HEK293 (cell line): ENCODE measurements at regions not wholly inside any gene's neighbourhood (a gene's known extent, or its start where the extent isn't known, plus 50 kb on each side); places are given as distances from the start of the nearest gene placed in this dataset.

Source experiments
- CTCF ChIA-PET: fragments of 350-600 bp; formaldehyde crosslinking; extraction: SDS; loops from one replicate; lab custom pipeline; 2021; ENCODE audit warnings: antibody characterized with exemption; lab: Yijun Ruan, JAX
- POLR2A ChIA-PET: fragments of 300-600 bp; formaldehyde crosslinking; extraction: SDS; loops from one replicate; lab custom pipeline; 2020; ENCODE audit warnings: antibody characterized with exemption, inconsistent platforms; lab: Yijun Ruan, JAX
- H3K27ac ChIP-seq: fragments of 200-500 bp; sonication (Bioruptor generic); 2 replicates; pipeline ENCODE4 v1.5.1; 2014; ENCODE audit warnings: low read depth, low read length, control low read depth, inconsistent platforms; ENCODE audit errors: extremely low read depth
- H3K36me3 ChIP-seq, 2 experiments: fragments of 200-500 bp in 1 of 2; sonication (Bioruptor generic) in 1 of 2; 1 replicate in 1 of 2; 2 replicates in 1 of 2; pipeline ENCODE4 v1.5.1; 2014 to 2017; ENCODE audit warnings: inconsistent platforms in 2 of 2, low read length in 2 of 2; ENCODE audit not compliant: control insufficient read depth in 2 of 2, insufficient read depth in 1 of 2
- H3K4me1 ChIP-seq: fragments of 200-500 bp; sonication (Bioruptor generic); 2 replicates; pipeline ENCODE4 v1.5.1; 2014; ENCODE audit warnings: mild to moderate bottlenecking, low read length, inconsistent platforms; ENCODE audit not compliant: control insufficient read depth, insufficient read depth
- H3K4me3 ChIP-seq: 2 replicates; pipeline ENCODE4 v1.5.1; 2011; ENCODE audit warnings: low read depth, mild to moderate bottlenecking, control low read depth, low read length, moderate library complexity
- H3K9me3 ChIP-seq: fragments of 200-500 bp; sonication (Bioruptor generic); 2 replicates; pipeline ENCODE4 v1.5.1; 2014; ENCODE audit warnings: low read depth, low read length, inconsistent platforms; ENCODE audit not compliant: control insufficient read depth, insufficient read depth
- CTCF ChIP-seq: fragments of 450-650 bp; formaldehyde crosslinking; IDR thresholded peaks from 2 replicates; pipeline ENCODE4 v1.5.1; 2016; ENCODE audit warnings: missing biosample characterization, missing genetic modification characterization
- GLI4 ChIP-seq: fragments of 450-650 bp; formaldehyde crosslinking; IDR thresholded peaks from 2 replicates; pipeline ENCODE4 v1.5.1; 2016; ENCODE audit warnings: missing biosample characterization, missing genetic modification characterization
- HIC1 ChIP-seq: fragments of 450-650 bp; formaldehyde crosslinking; IDR thresholded peaks from 2 replicates; pipeline ENCODE4 v1.5.1; 2016; ENCODE audit warnings: missing biosample characterization, missing genetic modification characterization
- KLF9 ChIP-seq: fragments of 450-650 bp; formaldehyde crosslinking; IDR thresholded peaks from 2 replicates; pipeline ENCODE4 v1.5.1; 2016; ENCODE audit warnings: missing biosample characterization, missing genetic modification characterization, low read depth
- SCRT2 ChIP-seq: fragments of 450-650 bp; formaldehyde crosslinking; IDR thresholded peaks from 2 replicates; pipeline ENCODE4 v1.5.1; 2016; ENCODE audit warnings: missing biosample characterization, missing genetic modification characterization
- SETDB1 ChIP-seq: IDR thresholded peaks from one replicate; pipeline ENCODE4 v1.6.1; 2017; ENCODE audit warnings: mild to moderate bottlenecking, low read length, moderate library complexity, mixed read lengths; ENCODE audit not compliant: insufficient read length
- ZBTB1 ChIP-seq: fragments of 450-650 bp; formaldehyde crosslinking; IDR thresholded peaks from 2 replicates; pipeline ENCODE4 v1.5.1; 2016; ENCODE audit warnings: missing biosample characterization, missing genetic modification characterization
- ZBTB17 ChIP-seq: fragments of 450-650 bp; formaldehyde crosslinking; IDR thresholded peaks from 2 replicates; pipeline ENCODE4 v1.5.1; 2016; ENCODE audit warnings: missing biosample characterization, missing genetic modification characterization
- ZBTB6 ChIP-seq: fragments of 450-650 bp; formaldehyde crosslinking; IDR thresholded peaks from 2 replicates; pipeline ENCODE4 v1.5.1; 2017; ENCODE audit warnings: missing biosample characterization, missing genetic modification characterization
- ZNF112 ChIP-seq: fragments of 450-650 bp; formaldehyde crosslinking; IDR thresholded peaks from 2 replicates; pipeline ENCODE4 v1.5.0; 2017; ENCODE audit warnings: missing biosample characterization, missing genetic modification characterization
- ZNF155 ChIP-seq: fragments of 450-650 bp; formaldehyde crosslinking; IDR thresholded peaks from 2 replicates; pipeline ENCODE4 v1.5.1; 2016; ENCODE audit warnings: missing biosample characterization, missing genetic modification characterization
- ZNF184 ChIP-seq: fragments of 450-650 bp; IDR thresholded peaks from 2 replicates; pipeline ENCODE4 v1.5.1; 2018; ENCODE audit warnings: missing biosample characterization, mild to moderate bottlenecking, missing genetic modification characterization
- ZNF19 ChIP-seq: fragments of 450-650 bp; formaldehyde crosslinking; IDR thresholded peaks from 2 replicates; pipeline ENCODE4; 2016; ENCODE audit warnings: missing biosample characterization, missing genetic modification characterization, low read depth
- ZNF274 ChIP-seq, 2 experiments: fragments of 200-500 bp in 1 of 2; fragments of 450-650 bp in 1 of 2; sonication (Bioruptor generic) in 1 of 2; formaldehyde crosslinking in 1 of 2; IDR thresholded peaks; 2 replicates each; pipeline versions ENCODE4 v1.5.1 to v1.6.1; 2014 to 2016; ENCODE audit warnings: borderline replicate concordance in 1 of 2, inconsistent platforms in 1 of 2, low read length in 1 of 2, missing biosample characterization in 1 of 2, missing genetic modification characterization in 1 of 2
- ZNF404 ChIP-seq: fragments of 450-650 bp; formaldehyde crosslinking; IDR thresholded peaks from 2 replicates; pipeline ENCODE4 v1.5.1; 2017; ENCODE audit warnings: missing biosample characterization, missing genetic modification characterization
- ZNF518A ChIP-seq: fragments of 450-650 bp; formaldehyde crosslinking; conservative IDR thresholded peaks from 2 replicates; pipeline ENCODE4 v1.5.1; 2016; ENCODE audit warnings: low read depth, missing biosample characterization, missing genetic modification characterization
- ZNF530 ChIP-seq: fragments of 450-650 bp; formaldehyde crosslinking; IDR thresholded peaks from 2 replicates; pipeline ENCODE4 v1.5.1; 2016; ENCODE audit warnings: low read depth, missing biosample characterization, missing genetic modification characterization
- ZNF626 ChIP-seq: fragments of 450-650 bp; sonication (Bioruptor Pico); formaldehyde crosslinking; IDR thresholded peaks from 2 replicates; pipeline ENCODE4 v1.5.1; 2018; ENCODE audit warnings: missing biosample characterization, missing genetic modification characterization, inconsistent platforms
- ZNF670 ChIP-seq: fragments of 450-650 bp; formaldehyde crosslinking; IDR thresholded peaks from 2 replicates; pipeline ENCODE4 v1.5.1; 2016; ENCODE audit warnings: missing biosample characterization, missing genetic modification characterization, low read depth
- ZNF768 ChIP-seq: fragments of 450-650 bp; formaldehyde crosslinking; IDR thresholded peaks from 2 replicates; pipeline ENCODE4 v1.5.1; 2018; ENCODE audit warnings: missing biosample characterization, mild to moderate bottlenecking, missing genetic modification characterization
- ZNF791 ChIP-seq: fragments of 450-650 bp; formaldehyde crosslinking; IDR thresholded peaks from 2 replicates; pipeline ENCODE4 v1.5.1; 2016; ENCODE audit warnings: missing biosample characterization, missing genetic modification characterization
- ZSCAN5A ChIP-seq: fragments of 450-650 bp; formaldehyde crosslinking; IDR thresholded peaks from 2 replicates; pipeline ENCODE4 v1.5.1; 2016; ENCODE audit warnings: missing biosample characterization, missing genetic modification characterization

GRCh38 chr5:2272039-2272438, 389.3 kb upstream of the IRX4 start:
- Histone ChIP-seq H3K4me3 (no peak overlapping the region), H3K27ac (no peak overlapping the region), H3K9me3 (no peaks in the 10 kb centered on the region), H3K36me3 (no peaks in the 10 kb centered on the region), H3K4me1 (no peaks in the 10 kb centered on the region)
- ChIA-PET CTCF (no interaction called here), POLR2A (no interaction called here)
- no peak for TF ChIP-seq ZNF155 (tag by site-specific recombination)
- TF ChIP-seq ZNF518A (tag by site-specific recombination): no peak
- TF ChIP-seq ZNF626 (tag by site-specific recombination): no peak
- TF ChIP-seq ZNF768 (tag by site-specific recombination): no peak
- TF ChIP-seq CTCF (tag by site-specific recombination): no peak

- Histone ChIP-seq H3K4me1 (no peaks in the 10 kb centered on the region), H3K9me3 (no peaks in the 10 kb centered on the region), H3K36me3 (no peaks in the 10 kb centered on the region)
- ChIA-PET CTCF (no interaction called here), POLR2A (no interaction called here)
- TF ChIP-seq GLI4 (no peak), HIC1 (tag by site-specific recombination) (no peak), SETDB1 (no peak), ZBTB1 (tag by site-specific recombination) (no peak), ZNF530 (no peak), ZNF670 (no peak), SCRT2 (no peak), ZNF19 (no peak)
- TF ChIP-seq, all 188 proteins: peak for 0
- no peak overlapping the region for H3K4me3 ChIP-seq
- H3K27ac ChIP-seq: no peak overlapping the region
Observed at GRCh38 chr5:2271316-2271715, 388.6 kb upstream of the IRX4 start.

GRCh38 chr5:2270467-2270866, 387.7 kb upstream of the IRX4 start:
- ChIA-PET CTCF (no interaction called here), POLR2A (no interaction called here)
- Histone ChIP-seq H3K9me3 (no peaks in the 10 kb centered on the region), H3K27ac (no peak overlapping the region), H3K4me1 (no peaks in the 10 kb centered on the region), H3K4me3 (no peak overlapping the region), H3K36me3 (no peaks in the 10 kb centered on the region)
- TF ChIP-seq ZNF791 (tag by site-specific recombination) (no peak), ZNF670 (no peak), ZNF404 (tag by site-specific recombination) (no peak), ZBTB6 (no peak), KLF9 (tag by site-specific recombination) (no peak), ZBTB17 (no peak), ZNF274 (IDR thresholded peaks at IDR 0.05; ENCODE audit: low read length) (no peak), ZNF274 (tag by site-specific recombination; IDR thresholded peaks at IDR 0.05; ENCODE audit: borderline replicate concordance) (no peak), ZSCAN5A (tag by site-specific recombination) (no peak), ZNF184 (tag by site-specific recombination) (no peak), ZNF112 (tag by site-specific recombination) (no peak)
